CD4-positive, CD25-positive, alpha-beta regulatory T cell (primary cell): ENCODE measurements at regions not wholly inside any gene's neighbourhood (a gene's known extent, or its start where the extent isn't known, plus 50 kb on each side); places are given as distances from the start of the nearest gene placed in this dataset.
"Not testable (repeated sequence)": the region's sequence is repeated elsewhere in the genome, so short reads cannot be mapped to it uniquely, and the experiment has no call there.

Source experiments
- ATAC-seq, 2 donors: fragments of 150-1000 bp; cut with Tn5 transposase; one replicate each; pipeline ENCODE4 v1.10.0; 2021; ENCODE audit warnings: low read depth in 2 of 2, moderate number of reproducible peaks in 2 of 2, moderate library complexity in 1 of 2
- DNase-seq, 3 donors: peaks; one replicate each; pipeline versions ENCODE4 v3.0.0 to v3.0.0-alpha.2; 2012 to 2022; ENCODE audit warnings: mixed read lengths in 1 of 3
- H3K27ac ChIP-seq: one replicate; pipeline ENCODE4 v1.7.0; 2013; ENCODE audit warnings: mild to moderate bottlenecking, low read length; ENCODE audit not compliant: insufficient read depth, poor library complexity, severe bottlenecking
- H3K27me3 ChIP-seq: one replicate; pipeline ENCODE4 v1.7.0; 2013; ENCODE audit warnings: low read length; ENCODE audit not compliant: control insufficient read depth, insufficient read depth
- H3K36me3 ChIP-seq: one replicate; pipeline ENCODE4 v1.7.0; 2013; ENCODE audit warnings: mild to moderate bottlenecking, low read length, moderate library complexity; ENCODE audit not compliant: control insufficient read depth, insufficient read depth
- H3K4me1 ChIP-seq: 2 replicates; pipeline ENCODE4 v1.7.0; 2013; ENCODE audit warnings: mild to moderate bottlenecking, low read length; ENCODE audit not compliant: insufficient read depth, control insufficient read depth, poor library complexity, severe bottlenecking
- H3K4me3 ChIP-seq: one replicate; pipeline ENCODE4 v1.7.0; 2013; ENCODE audit warnings: low read depth, mild to moderate bottlenecking, low read length, moderate library complexity
- H3K9me3 ChIP-seq, 2 experiments: 1 replicate in 1 of 2; 2 replicates in 1 of 2; pipeline ENCODE4 v1.7.0; 2013; ENCODE audit warnings: low read length in 2 of 2, mild to moderate bottlenecking in 1 of 2, moderate library complexity in 1 of 2; ENCODE audit not compliant: control insufficient read depth in 2 of 2
- H3K27ac Mint-ChIP-seq, 3 donors: one replicate each; pipeline ENCODE4 v1.8.0; 2020 to 2022; ENCODE audit warnings: mild to moderate bottlenecking in 3 of 3, mixed read lengths in 3 of 3, moderate library complexity in 2 of 3
- H3K27me3 Mint-ChIP-seq: one replicate; pipeline ENCODE4 v1.8.0; 2022; ENCODE audit warnings: mild to moderate bottlenecking, mixed read lengths
- H3K36me3 Mint-ChIP-seq: one replicate; pipeline ENCODE4 v1.8.0; 2020; ENCODE audit warnings: mixed read lengths
- H3K4me1 Mint-ChIP-seq, 4 donors: one replicate each; pipeline ENCODE4 v1.8.0; 2020 to 2022; ENCODE audit warnings: mixed read lengths in 4 of 4, mild to moderate bottlenecking in 1 of 4
- H3K4me3 Mint-ChIP-seq, 4 donors: one replicate each; pipeline ENCODE4 v1.8.0; 2020 to 2022; ENCODE audit warnings: mild to moderate bottlenecking in 4 of 4, mixed read lengths in 4 of 4, moderate library complexity in 3 of 4
- H3K9me3 Mint-ChIP-seq, 7 donors: one replicate each; pipeline ENCODE4 v1.8.0; 2020 to 2022; ENCODE audit warnings: mixed read lengths in 7 of 7, mild to moderate bottlenecking in 3 of 7, moderate library complexity in 2 of 7

DNA sequence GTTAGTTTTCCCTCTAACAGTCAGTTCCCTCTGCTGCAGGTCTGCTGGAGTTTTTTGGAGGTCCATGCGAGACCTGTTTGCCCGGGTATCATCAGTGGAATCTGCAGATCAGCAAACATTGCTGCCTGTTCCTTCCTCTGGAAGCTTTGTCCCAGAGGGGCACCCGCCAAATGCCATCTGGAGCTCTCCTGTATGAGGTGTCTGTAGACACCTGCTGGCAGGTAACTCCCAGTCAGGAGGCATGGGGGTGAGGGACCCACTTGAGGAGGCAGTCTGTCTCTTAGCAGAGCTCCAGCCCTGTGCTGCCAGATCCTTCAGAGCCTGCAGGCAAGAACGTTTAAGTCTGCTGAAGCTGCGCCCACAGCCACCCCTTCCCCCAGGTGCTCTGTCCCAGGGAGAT is 884.3 kb upstream of the GRIA3 start:
- not testable (repeated sequence) for H3K9me3 ChIP-seq, H3K36me3 ChIP-seq, H3K4me1 Mint-ChIP-seq, H3K27me3 Mint-ChIP-seq, H3K4me3 ChIP-seq, ATAC-seq, H3K27ac ChIP-seq, H3K27ac Mint-ChIP-seq, H3K4me1 ChIP-seq, H3K36me3 Mint-ChIP-seq, H3K27me3 ChIP-seq, DNase-seq, H3K4me3 Mint-ChIP-seq
- H3K9me3 Mint-ChIP-seq = peaks cover 0 to 11% (median 1%) of the 10 kb centered on the region in 7 donors

GRCh38 chrX:122301491-122301890 is 882.6 kb upstream of the GRIA3 start:
- no peak overlapping the region for H3K4me3 ChIP-seq
- H3K27ac ChIP-seq = no peak overlapping the region
- H3K27ac Mint-ChIP-seq = no peak overlapping the region
- H3K9me3 Mint-ChIP-seq = peaks cover 0 to 11% (median 1%) of the 10 kb centered on the region in 7 donors
- no peaks in the 10 kb centered on the region for H3K27me3 ChIP-seq
- peaks cover 0 to 2% of the 10 kb centered on the region in 2 experiments for H3K9me3 ChIP-seq
- ATAC-seq (no peak), DNase-seq (no peak)
- H3K27me3 Mint-ChIP-seq = no peaks in the 10 kb centered on the region
- H3K4me3 Mint-ChIP-seq = no peak overlapping the region
- no peaks in the 10 kb centered on the region for H3K4me1 ChIP-seq
- H3K4me1 Mint-ChIP-seq = no peaks in the 10 kb centered on the region
- no peaks in the 10 kb centered on the region for H3K36me3 Mint-ChIP-seq
- H3K36me3 ChIP-seq = no peaks in the 10 kb centered on the region

DNA sequence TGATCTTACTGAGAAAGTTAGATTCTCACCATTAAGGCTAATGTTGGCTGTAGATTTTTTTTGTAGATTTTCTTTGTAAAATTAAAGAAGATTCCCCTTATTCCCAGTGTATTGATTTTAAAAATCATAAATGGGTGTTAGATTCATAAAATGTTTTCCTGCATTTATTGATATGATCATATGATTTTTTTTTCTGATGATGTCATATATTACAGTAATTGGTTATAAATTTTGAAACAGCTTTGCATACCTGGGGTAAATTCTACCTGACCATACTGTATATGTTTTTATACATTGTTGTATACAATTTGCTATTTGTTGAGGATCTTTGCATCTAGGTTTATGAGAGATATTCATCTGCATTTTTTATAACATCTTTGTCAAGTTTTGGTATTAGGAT is 880.3 kb upstream of the GRIA3 start:
- Mint-ChIP-seq H3K27ac (no peak overlapping the region), H3K36me3 (no peaks in the 10 kb centered on the region), H3K4me1 (no peaks in the 10 kb centered on the region), H3K4me3 (no peak overlapping the region), H3K27me3 (no peaks in the 10 kb centered on the region), H3K9me3 (peaks cover 0 to 6% (median 0%) of the 10 kb centered on the region in 7 donors)
- H3K4me1 ChIP-seq = no peaks in the 10 kb centered on the region
- H3K36me3 ChIP-seq = no peaks in the 10 kb centered on the region
- H3K4me3 ChIP-seq = no peak overlapping the region
- no peak overlapping the region for H3K27ac ChIP-seq
- no peak for ATAC-seq
- no peaks in the 10 kb centered on the region for H3K27me3 ChIP-seq
- DNase-seq = no peak
- H3K9me3 ChIP-seq = peaks cover 0 to 2% of the 10 kb centered on the region in 2 experiments

GRCh38 chrX:122344816-122345215 is 839.3 kb upstream of the GRIA3 start:
- H3K27ac ChIP-seq = no peak overlapping the region
- H3K4me3 Mint-ChIP-seq = no peak overlapping the region
- peaks cover 0 to 11% (median 3%) of the 10 kb centered on the region in 7 donors for H3K9me3 Mint-ChIP-seq
- no peak overlapping the region for H3K27ac Mint-ChIP-seq
- H3K4me1 ChIP-seq = no peaks in the 10 kb centered on the region
- DNase-seq (no peak), ATAC-seq (no peak)
- H3K27me3 Mint-ChIP-seq = no peaks in the 10 kb centered on the region
- no peaks in the 10 kb centered on the region for H3K36me3 Mint-ChIP-seq
- H3K27me3 ChIP-seq = no peaks in the 10 kb centered on the region
- H3K4me3 ChIP-seq = no peak overlapping the region
- peaks cover 0 to 4% of the 10 kb centered on the region in 2 experiments for H3K9me3 ChIP-seq
- no peaks in the 10 kb centered on the region for H3K36me3 ChIP-seq
- H3K4me1 Mint-ChIP-seq = no peaks in the 10 kb centered on the region

GRCh38 chrX:122363112-122363795 is 820.8 kb upstream of the GRIA3 start:
- H3K27ac Mint-ChIP-seq = no peak overlapping the region
- no peaks in the 10 kb centered on the region for H3K27me3 ChIP-seq
- DNase-seq (no peak), ATAC-seq (no peak)
- no peaks in the 10 kb centered on the region for H3K9me3 ChIP-seq
- no peaks in the 10 kb centered on the region for H3K4me1 Mint-ChIP-seq
- no peaks in the 10 kb centered on the region for H3K4me1 ChIP-seq
- H3K36me3 ChIP-seq = no peaks in the 10 kb centered on the region
- H3K9me3 Mint-ChIP-seq = peaks cover 0 to 4% (median 1%) of the 10 kb centered on the region in 7 donors
- H3K4me3 Mint-ChIP-seq = no peak overlapping the region
- no peak overlapping the region for H3K27ac ChIP-seq
- H3K36me3 Mint-ChIP-seq = no peaks in the 10 kb centered on the region
- no peak overlapping the region for H3K4me3 ChIP-seq
- no peaks in the 10 kb centered on the region for H3K27me3 Mint-ChIP-seq

DNA sequence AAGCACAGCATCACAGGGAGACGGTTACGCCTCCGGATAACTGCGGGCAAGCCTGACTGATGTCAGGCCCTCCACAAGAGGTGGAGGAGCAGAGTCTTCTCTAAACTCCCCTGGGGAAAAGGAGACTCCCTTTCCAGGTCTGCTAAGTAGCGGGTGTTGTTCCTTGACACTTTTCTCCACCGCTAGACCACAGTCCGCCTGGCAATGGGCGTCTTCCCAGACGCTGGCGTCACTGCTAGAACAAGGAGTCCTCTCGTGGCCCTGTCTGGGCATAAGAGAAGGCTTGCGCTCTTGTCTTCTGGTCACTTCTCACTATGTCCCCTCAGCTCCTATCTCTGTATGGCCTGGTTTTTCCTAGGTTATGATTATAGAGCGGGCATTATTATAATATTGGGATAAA is 808.5 kb upstream of the GRIA3 start:
- H3K4me3 ChIP-seq, ATAC-seq, DNase-seq, H3K36me3 Mint-ChIP-seq, H3K36me3 ChIP-seq, H3K4me3 Mint-ChIP-seq, H3K27me3 ChIP-seq, H3K27ac Mint-ChIP-seq, H3K27ac ChIP-seq, H3K27me3 Mint-ChIP-seq, H3K4me1 ChIP-seq, H3K9me3 ChIP-seq, H3K4me1 Mint-ChIP-seq: not testable (repeated sequence)
- peaks cover 0 to 11% (median 2%) of the 10 kb centered on the region in 7 donors for H3K9me3 Mint-ChIP-seq

- Mint-ChIP-seq H3K4me3 (no peak overlapping the region), H3K4me1 (no peaks in the 10 kb centered on the region), H3K36me3 (no peaks in the 10 kb centered on the region), H3K9me3 (peaks cover 0 to 6% (median 0%) of the 10 kb centered on the region in 7 donors), H3K27me3 (no peaks in the 10 kb centered on the region), H3K27ac (no peak overlapping the region)
- no peak for DNase-seq
- peaks cover 0 to 2% of the 10 kb centered on the region in 2 experiments for H3K9me3 ChIP-seq
- no peak overlapping the region for H3K4me3 ChIP-seq
- no peak for ATAC-seq
- no peaks in the 10 kb centered on the region for H3K27me3 ChIP-seq
- no peaks in the 10 kb centered on the region for H3K36me3 ChIP-seq
- H3K27ac ChIP-seq = no peak overlapping the region
- H3K4me1 ChIP-seq = no peaks in the 10 kb centered on the region
Measured at GRCh38 chrX:122389005-122389404, 795.1 kb upstream of the GRIA3 start.

DNA sequence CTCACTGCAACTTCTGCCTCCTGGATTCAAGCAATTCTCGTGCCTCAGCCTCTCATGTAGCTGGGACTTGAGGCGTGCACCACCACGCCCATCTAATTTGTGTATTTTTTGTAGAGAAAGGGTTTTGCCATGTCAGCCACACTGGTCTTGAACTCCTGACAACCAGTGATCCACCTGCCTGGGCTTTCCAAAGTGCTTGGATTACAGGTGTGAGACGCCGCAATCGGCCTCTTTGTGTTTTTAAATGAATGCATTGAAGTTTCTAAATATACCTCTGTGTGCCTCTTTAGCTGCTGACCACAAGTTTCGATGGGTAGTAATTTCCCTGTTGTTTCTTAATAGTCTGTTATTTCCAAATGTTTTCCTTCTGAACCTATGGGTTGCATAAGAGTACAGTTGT is 765.3 kb upstream of the GRIA3 start:
- no peaks in the 10 kb centered on the region for H3K36me3 Mint-ChIP-seq
- Histone ChIP-seq H3K27me3 (no peaks in the 10 kb centered on the region), H3K4me3 (no peak overlapping the region), H3K9me3 (no peaks in the 10 kb centered on the region), H3K27ac (no peak overlapping the region), H3K4me1 (no peaks in the 10 kb centered on the region), H3K36me3 (no peaks in the 10 kb centered on the region)
- no peaks in the 10 kb centered on the region for H3K4me1 Mint-ChIP-seq
- no peak overlapping the region for H3K4me3 Mint-ChIP-seq
- no peaks in the 10 kb centered on the region for H3K27me3 Mint-ChIP-seq
- ATAC-seq = no peak
- DNase-seq = no peak
- peaks cover 0 to 2% (median 0%) of the 10 kb centered on the region in 7 donors for H3K9me3 Mint-ChIP-seq
- H3K27ac Mint-ChIP-seq = no peak overlapping the region
